ENCODE measurements at regions not wholly inside any gene's neighbourhood (a gene's known extent, or its start where the extent isn't known, plus 50 kb on each side); places are given as distances from the start of the nearest gene placed in this dataset.

GRCh38 chr5:164721116-164721515, 1215.7 kb downstream of the MAT2B start (continued):
- no peak for TF ChIP-seq IKZF5 (CRISPR knock-in tag; IDR thresholded peaks at IDR 0.05)
- no peak for TF ChIP-seq SP2 (CRISPR knock-in tag; IDR thresholded peaks at IDR 0.05)
- TF ChIP-seq ZNF800 (CRISPR knock-in tag; IDR thresholded peaks at IDR 0.05): no peak
- no peak for TF ChIP-seq TRAFD1 (CRISPR knock-in tag; IDR thresholded peaks at IDR 0.05; ENCODE audit: borderline replicate concordance)
- no peak for TF ChIP-seq BCLAF1 (IDR thresholded peaks at IDR 0.05)
- no peak for TF ChIP-seq FOXK1 (CRISPR knock-in tag; IDR thresholded peaks at IDR 0.05; ENCODE audit: borderline replicate concordance, low read depth)
- no peak for TF ChIP-seq ZNF18 (CRISPR knock-in tag; IDR thresholded peaks at IDR 0.05; ENCODE audit: insufficient replicate concordance)
